GM12878 (cell line): ENCODE measurements at regions not wholly inside any gene's neighbourhood (a gene's known extent, or its start where the extent isn't known, plus 50 kb on each side); places are given as distances from the start of the nearest gene placed in this dataset.

Source experiments
- ATAC-seq: fragments of 200-7000 bp; cut with Tn5 transposase; 3 replicates; pipeline ENCODE4 v1.9.1; 2020; ENCODE audit warnings: mild to moderate bottlenecking, moderate library complexity
- BruUV-seq: library from RNA; stranded (reverse); fragments of 400-500 nt; replicated peaks from 2 replicates; lab custom pipeline; 2021; lab: Mats Ljungman, UMichigan
- CTCF ChIA-PET: fragments of 300-600 bp; sonication (Branson Sonifier 250); formaldehyde crosslinking; extraction: SDS; loops from one replicate; lab custom pipeline; 2021; ENCODE audit warnings: inconsistent platforms; lab: Yijun Ruan, JAX
- POLR2A ChIA-PET: fragments of 350-600 bp; formaldehyde crosslinking; extraction: SDS; loops from one replicate; lab custom pipeline; 2021; ENCODE audit warnings: inconsistent platforms; lab: Charles Lee
- RAD21 ChIA-PET: fragments of 300-600 bp; sonication (Branson Sonifier 250); formaldehyde crosslinking; loops from one replicate; lab custom pipeline; 2023; ENCODE audit warnings: antibody characterized with exemption; ENCODE audit not compliant: unreplicated experiment; lab: Charles Lee
- SMC1A ChIA-PET: fragments of 300-600 bp; sonication (Branson Sonifier 250); formaldehyde crosslinking; loops from one replicate; lab custom pipeline; 2023; ENCODE audit not compliant: unreplicated experiment, uncharacterized antibody; lab: Charles Lee
- DNase-seq: peaks from one replicate; pipeline ENCODE4 v3.0.0-alpha.2; 2011; ENCODE audit warnings: low read depth, low spot score
- FAIRE-seq: peaks from 3 replicates; lab custom pipeline; 2011; peaks lifted over from hg19 to GRCh38; lab: Jason Lieb, UNC
- H2AFZ ChIP-seq: 2 replicates; pipeline ENCODE4 v1.6.0; 2011; ENCODE audit warnings: low read depth, low read length, control low read depth; ENCODE audit not compliant: control insufficient read depth
- H3K27ac ChIP-seq: 2 replicates; pipeline ENCODE4 v1.5.1; 2011; ENCODE audit warnings: control low read depth; ENCODE audit not compliant: control insufficient read depth, insufficient read depth
- H3K27me3 ChIP-seq, 2 experiments: replicated peaks in 1 of 2; 2 replicates each; pipeline versions ENCODE4 v1.6.0 to v1.6.1; 2011; ENCODE audit warnings: low read length in 1 of 2; ENCODE audit not compliant: control insufficient read depth in 2 of 2, insufficient read depth in 2 of 2
- H3K36me3 ChIP-seq, 2 experiments: 2 replicates each; pipeline ENCODE4 v1.5.1; 2011; ENCODE audit warnings: low read length in 1 of 2; ENCODE audit not compliant: control insufficient read depth in 2 of 2, insufficient read depth in 2 of 2
- H3K4me1 ChIP-seq: 2 replicates; pipeline ENCODE4 v1.6.1; 2011; ENCODE audit warnings: mild to moderate bottlenecking, low read length, moderate library complexity, mixed read lengths; ENCODE audit not compliant: control insufficient read depth, insufficient read depth
- H3K4me2 ChIP-seq: 2 replicates; pipeline ENCODE4 v1.6.0; 2011; ENCODE audit warnings: control low read depth; ENCODE audit not compliant: control insufficient read depth, insufficient read depth
- H3K4me3 ChIP-seq: fragments of 200-600 bp; sonication (generic); 2 replicates; pipeline ENCODE4 v1.5.1; 2016
- H3K79me2 ChIP-seq: 2 replicates; pipeline ENCODE4 v1.6.0; 2011; ENCODE audit warnings: low read length; ENCODE audit not compliant: control insufficient read depth, insufficient read depth
- H3K9ac ChIP-seq: 2 replicates; pipeline ENCODE4 v1.8.0; 2011; ENCODE audit warnings: low read length, control low read depth, mixed read lengths; ENCODE audit not compliant: control insufficient read depth, insufficient read depth
- H3K9me3 ChIP-seq: replicated peaks from 3 replicates; pipeline ENCODE4 v1.5.1; 2011; ENCODE audit warnings: mild to moderate bottlenecking, low read length; ENCODE audit not compliant: control insufficient read depth, insufficient read depth
- H4K20me1 ChIP-seq: 2 replicates; pipeline ENCODE4 v1.6.0; 2011; ENCODE audit not compliant: control insufficient read depth, insufficient read depth
- BCL11A ChIP-seq: IDR thresholded peaks from 2 replicates; pipeline ENCODE4 v1.6.1; 2011; ENCODE audit warnings: low read depth, low read length
- NBN ChIP-seq: fragments of 450-650 bp; IDR thresholded peaks from 2 replicates; pipeline ENCODE4 v1.6.1; 2016
- NFIC ChIP-seq: IDR thresholded peaks from 2 replicates; pipeline ENCODE4 v1.6.1; 2012; ENCODE audit warnings: low read depth, mild to moderate bottlenecking, inconsistent platforms, low read length, moderate library complexity
- NR2C1 ChIP-seq: fragments of 450-650 bp; IDR thresholded peaks from 2 replicates; pipeline ENCODE4 v1.6.1; 2017; ENCODE audit warnings: antibody characterized with exemption, mild to moderate bottlenecking, moderate library complexity
- NR2C2 ChIP-seq: IDR thresholded peaks from 2 replicates; pipeline ENCODE4 v1.6.1; 2011; ENCODE audit warnings: borderline replicate concordance, low read depth; ENCODE audit not compliant: control insufficient read depth, insufficient read length
- NR2F1 ChIP-seq: fragments of 450-650 bp; conservative IDR thresholded peaks from 2 replicates; pipeline ENCODE4 v1.6.1; 2017; ENCODE audit warnings: mild to moderate bottlenecking
- RFX5 ChIP-seq: IDR thresholded peaks from 2 replicates; pipeline ENCODE4 v1.6.1; 2011; ENCODE audit warnings: low read depth, low read length, improper control_type of control experiment
- WGBS: methylation state at CpG from one replicate; pipeline ENCODE4 v1.1.6; 2016; ENCODE audit warnings: low lambda C conversion rate; ENCODE audit not compliant: insufficient replicate concordance, insufficient coverage; ENCODE audit errors: missing lambda C conversion rate; 5-methylcytosine and 5-hydroxymethylcytosine counted together
- in situ Hi-C: fragments of 300-500 bp; cut with MboI; formaldehyde crosslinking; loops from 9 replicates; pipeline ENCODE4 v1.14.3; 2018; ENCODE audit warnings: mixed read lengths
- intact Hi-C: fragments of 100-400 bp; cut with micrococcal nuclease; formaldehyde crosslinking; loops from one replicate; pipeline ENCODE4 v1.14.2; 2022; ENCODE audit not compliant: unreplicated experiment
- TF ChIP-seq, protein P1 (sequence below): fragments of 450-650 bp; IDR thresholded peaks from 2 replicates; pipeline ENCODE4 v1.6.1; 2016; ENCODE audit warnings: mild to moderate bottlenecking, moderate library complexity, borderline replicate concordance
- TF ChIP-seq, protein P2 (sequence below): fragments of 450-650 bp; IDR thresholded peaks from 2 replicates; pipeline ENCODE4 v1.6.1; 2017; ENCODE audit warnings: mild to moderate bottlenecking, low read depth, inconsistent platforms; ENCODE audit not compliant: poor library complexity, severe bottlenecking

DNA sequence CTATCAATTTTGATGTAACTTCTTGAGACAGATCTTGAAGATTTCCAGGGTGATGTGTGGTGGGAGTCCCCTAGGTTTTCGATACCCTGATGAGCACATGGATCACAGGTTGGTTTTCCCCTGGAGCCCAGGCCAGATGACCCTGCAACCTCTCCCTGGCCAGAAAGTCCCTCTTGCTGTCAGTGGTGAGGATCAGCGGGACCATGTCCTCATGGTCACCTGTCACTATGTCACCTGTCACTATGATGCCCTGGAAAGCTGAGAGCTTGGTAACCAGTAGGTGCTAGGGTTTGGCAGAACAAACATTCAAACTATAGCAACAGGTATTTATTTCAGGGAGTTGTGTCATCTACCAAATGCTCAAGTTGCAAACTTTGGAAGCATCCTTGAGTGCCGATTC, 197.9 kb downstream of the ARHGAP12 start:
- Histone ChIP-seq H3K4me2 (no peak overlapping the region), H3K4me1 (no peaks in the 10 kb centered on the region), H3K4me3 (no peak overlapping the region), H2AFZ (no peak overlapping the region), H3K9me3 (no peaks in the 10 kb centered on the region; the same call in 2 of the 3 replicates), H3K79me2 (no peaks in the 10 kb centered on the region), H3K27ac (no peak overlapping the region), H4K20me1 (no peaks in the 10 kb centered on the region), H3K9ac (no peak overlapping the region), H3K36me3 (no peaks in the 10 kb centered on the region), H3K27me3 (no peaks in the 10 kb centered on the region)
- SMC1A ChIA-PET: interaction anchor here (0.6 to 3.0 kb wide), 2 partner anchors 9 to 18 kb away, joined by 3 to 11 read pairs; no protein-coding TSS in a partner anchor
- in situ Hi-C loops (no loop called here), intact Hi-C loops (no loop called here)
- BruUV-seq: no TSS peak
- RAD21 ChIA-PET: no interaction called here
- WGBS: 47% methylated on average over 3 of the region's 3 CpGs
- CTCF ChIA-PET: interaction anchor here (1.2 kb wide), 1 partner anchor 20 kb away, joined by 4 read pairs; no protein-coding TSS in a partner anchor
- POLR2A ChIA-PET: no interaction called here
- no peak for DNase-seq
- ATAC-seq: peak; percentile 51
- TF ChIP-seq, protein P1, sequence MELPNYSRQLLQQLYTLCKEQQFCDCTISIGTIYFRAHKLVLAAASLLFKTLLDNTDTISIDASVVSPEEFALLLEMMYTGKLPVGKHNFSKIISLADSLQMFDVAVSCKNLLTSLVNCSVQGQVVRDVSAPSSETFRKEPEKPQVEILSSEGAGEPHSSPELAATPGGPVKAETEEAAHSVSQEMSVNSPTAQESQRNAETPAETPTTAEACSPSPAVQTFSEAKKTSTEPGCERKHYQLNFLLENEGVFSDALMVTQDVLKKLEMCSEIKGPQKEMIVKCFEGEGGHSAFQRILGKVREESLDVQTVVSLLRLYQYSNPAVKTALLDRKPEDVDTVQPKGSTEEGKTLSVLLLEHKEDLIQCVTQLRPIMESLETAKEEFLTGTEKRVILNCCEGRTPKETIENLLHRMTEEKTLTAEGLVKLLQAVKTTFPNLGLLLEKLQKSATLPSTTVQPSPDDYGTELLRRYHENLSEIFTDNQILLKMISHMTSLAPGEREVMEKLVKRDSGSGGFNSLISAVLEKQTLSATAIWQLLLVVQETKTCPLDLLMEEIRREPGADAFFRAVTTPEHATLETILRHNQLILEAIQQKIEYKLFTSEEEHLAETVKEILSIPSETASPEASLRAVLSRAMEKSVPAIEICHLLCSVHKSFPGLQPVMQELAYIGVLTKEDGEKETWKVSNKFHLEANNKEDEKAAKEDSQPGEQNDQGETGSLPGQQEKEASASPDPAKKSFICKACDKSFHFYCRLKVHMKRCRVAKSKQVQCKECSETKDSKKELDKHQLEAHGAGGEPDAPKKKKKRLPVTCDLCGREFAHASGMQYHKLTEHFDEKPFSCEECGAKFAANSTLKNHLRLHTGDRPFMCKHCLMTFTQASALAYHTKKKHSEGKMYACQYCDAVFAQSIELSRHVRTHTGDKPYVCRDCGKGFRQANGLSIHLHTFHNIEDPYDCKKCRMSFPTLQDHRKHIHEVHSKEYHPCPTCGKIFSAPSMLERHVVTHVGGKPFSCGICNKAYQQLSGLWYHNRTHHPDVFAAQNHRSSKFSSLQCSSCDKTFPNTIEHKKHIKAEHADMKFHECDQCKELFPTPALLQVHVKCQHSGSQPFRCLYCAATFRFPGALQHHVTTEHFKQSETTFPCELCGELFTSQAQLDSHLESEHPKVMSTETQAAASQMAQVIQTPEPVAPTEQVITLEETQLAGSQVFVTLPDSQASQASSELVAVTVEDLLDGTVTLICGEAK: no peak
- TF ChIP-seq RFX5 (peak; percentile 44; the same call in 1 of the 2 replicates), NFIC (no peak), NR2C2 (no peak), NR2F1 (peak; percentile 47; the same call in 1 of the 2 replicates), NBN (no peak), BCL11A (no peak), NR2C1 (no peak)
- TF ChIP-seq, protein P2, sequence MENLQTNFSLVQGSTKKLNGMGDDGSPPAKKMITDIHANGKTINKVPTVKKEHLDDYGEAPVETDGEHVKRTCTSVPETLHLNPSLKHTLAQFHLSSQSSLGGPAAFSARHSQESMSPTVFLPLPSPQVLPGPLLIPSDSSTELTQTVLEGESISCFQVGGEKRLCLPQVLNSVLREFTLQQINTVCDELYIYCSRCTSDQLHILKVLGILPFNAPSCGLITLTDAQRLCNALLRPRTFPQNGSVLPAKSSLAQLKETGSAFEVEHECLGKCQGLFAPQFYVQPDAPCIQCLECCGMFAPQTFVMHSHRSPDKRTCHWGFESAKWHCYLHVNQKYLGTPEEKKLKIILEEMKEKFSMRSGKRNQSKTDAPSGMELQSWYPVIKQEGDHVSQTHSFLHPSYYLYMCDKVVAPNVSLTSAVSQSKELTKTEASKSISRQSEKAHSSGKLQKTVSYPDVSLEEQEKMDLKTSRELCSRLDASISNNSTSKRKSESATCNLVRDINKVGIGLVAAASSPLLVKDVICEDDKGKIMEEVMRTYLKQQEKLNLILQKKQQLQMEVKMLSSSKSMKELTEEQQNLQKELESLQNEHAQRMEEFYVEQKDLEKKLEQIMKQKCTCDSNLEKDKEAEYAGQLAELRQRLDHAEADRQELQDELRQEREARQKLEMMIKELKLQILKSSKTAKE: no peak
- no peak for FAIRE-seq
